ENCODE measurements at regions not wholly inside any gene's neighbourhood (a gene's known extent, or its start where the extent isn't known, plus 50 kb on each side); places are given as distances from the start of the nearest gene placed in this dataset.

DNA sequence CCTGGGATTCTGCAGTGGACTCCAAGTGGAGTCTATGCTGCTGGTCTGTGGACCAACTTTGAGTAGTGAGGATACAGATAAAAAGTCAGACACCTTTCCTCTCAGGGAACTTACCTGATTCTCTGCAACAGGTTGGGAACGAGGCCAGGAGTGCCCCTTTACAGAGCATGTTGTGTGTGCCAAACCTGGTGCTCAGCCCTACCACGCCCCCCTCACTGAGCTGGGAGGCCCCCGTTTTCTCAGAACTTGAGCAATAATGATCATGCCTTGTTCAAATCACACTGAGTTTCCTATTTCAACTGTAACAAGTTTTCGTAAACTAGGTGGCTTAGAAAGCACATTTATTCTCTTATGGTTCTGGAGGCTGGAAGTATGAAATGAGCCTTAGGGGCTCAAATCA lies 182.0 kb downstream of the COPRS start:
- TF ChIP-seq CTCF (IDR thresholded peaks at IDR 0.05) (no peak), EZH2 (IDR thresholded peaks at IDR 0.05) (no peak), EZH2phosphoT487 (IDR thresholded peaks at IDR 0.05) (no peak)
